GM18517 (cell line): ENCODE measurements at regions not wholly inside any gene's neighbourhood (a gene's known extent, or its start where the extent isn't known, plus 50 kb on each side); places are given as distances from the start of the nearest gene placed in this dataset.

Experiments
- ATAC-seq: cut with Tn5 transposase; IDR thresholded peaks from one replicate; pipeline ENCODE4 v1.9.1; 2021; ENCODE audit warnings: mild to moderate bottlenecking, moderate library complexity; ENCODE audit not compliant: unreplicated experiment

DNA sequence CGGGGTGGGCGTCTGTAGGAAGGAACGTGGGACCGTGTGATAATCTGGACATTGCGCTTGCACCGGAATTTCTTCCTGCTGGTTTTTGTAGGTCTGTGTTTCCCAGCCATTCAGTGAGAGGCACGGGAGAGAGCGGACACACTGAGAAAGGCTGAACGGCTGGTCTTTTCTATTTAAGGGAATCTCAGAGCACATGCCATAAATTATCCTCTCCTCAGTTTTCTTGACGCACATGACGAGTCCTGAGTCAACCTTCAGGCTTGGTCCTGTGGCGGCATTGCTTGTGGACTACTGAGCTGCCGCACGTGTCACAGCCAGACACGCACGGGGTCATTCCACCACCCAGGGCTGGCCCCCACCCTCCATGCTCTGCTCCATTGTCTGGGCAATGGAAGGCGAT, 519.3 kb upstream of the ID2 start:
- ATAC-seq, result no peak

DNA sequence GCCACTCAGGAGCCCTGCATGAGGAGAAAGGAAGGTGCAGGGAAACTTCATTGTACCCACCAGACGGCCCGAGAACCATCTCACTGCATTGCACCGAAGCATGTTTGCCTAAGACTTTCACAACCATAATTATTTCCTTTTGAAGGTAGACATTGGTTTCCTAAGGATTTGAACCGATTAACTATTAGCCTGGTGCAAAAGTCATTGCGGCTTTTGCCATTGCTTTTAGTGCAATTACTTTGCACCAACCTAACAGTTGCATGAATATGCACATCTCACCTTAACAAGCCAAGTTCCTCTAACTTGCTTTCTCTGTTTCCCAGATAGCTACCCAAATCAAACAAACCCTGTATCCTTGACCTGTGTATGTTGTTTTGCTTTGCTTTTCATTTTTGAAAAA, 516.3 kb upstream of the ID2 start:
- ATAC-seq, result no peak

DNA sequence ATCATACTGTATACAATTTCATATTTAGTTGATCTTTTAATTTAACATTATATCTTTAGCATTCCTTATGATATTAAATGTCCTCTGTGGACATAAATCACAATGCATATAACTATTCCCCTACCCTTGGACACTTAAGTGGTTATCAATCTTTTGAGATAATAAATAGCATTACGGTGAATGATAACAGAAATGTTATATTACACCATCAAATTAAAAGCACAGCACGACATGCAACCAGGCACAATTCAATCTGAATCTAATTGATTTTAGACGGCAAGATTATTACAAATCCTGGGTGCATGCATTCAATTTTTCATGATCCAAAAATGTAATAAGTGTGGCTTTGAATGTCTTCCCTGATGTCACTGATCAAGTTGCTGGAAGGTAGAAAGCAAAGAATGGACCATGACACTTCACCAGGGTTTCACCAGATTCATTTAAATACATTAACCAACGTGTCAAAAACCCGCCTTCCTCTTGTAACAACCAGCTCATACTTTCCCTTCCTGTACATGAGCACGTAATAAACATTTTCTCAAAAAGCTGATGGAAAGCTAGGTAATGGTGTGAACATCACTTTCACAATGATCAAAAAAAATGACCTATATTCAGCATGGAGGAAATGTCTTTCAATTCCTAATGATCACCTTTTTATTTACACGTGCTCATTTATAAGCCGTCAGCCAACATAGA, 513.7 kb upstream of the ID2 start:
- no peak for ATAC-seq

DNA sequence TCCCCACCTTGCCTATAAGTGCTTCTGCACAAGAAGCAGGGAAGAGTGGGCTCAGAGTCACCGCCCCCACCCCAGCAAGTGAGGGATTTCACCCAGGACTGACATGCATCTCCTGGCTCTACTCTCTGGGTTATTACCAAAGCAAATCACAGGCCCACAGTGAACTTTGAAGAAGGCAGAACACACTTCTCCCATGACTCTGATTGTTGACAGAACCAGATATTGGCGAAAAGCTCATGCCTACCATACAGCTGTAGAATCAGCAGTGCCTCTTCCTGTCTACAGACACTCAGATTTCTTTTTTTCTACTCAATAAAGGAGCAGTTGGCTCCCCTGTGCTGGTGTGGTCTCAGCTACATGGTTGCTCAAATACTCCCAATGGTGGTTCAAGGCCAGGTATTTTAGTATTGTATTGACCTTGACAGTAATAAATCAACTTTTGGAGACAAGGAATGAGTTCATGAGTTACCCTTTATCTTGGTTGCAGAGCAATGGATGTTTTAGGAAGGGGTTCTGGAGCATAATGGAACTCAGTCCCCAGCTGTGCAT, 512.9 kb upstream of the ID2 start:
- no peak for ATAC-seq

DNA sequence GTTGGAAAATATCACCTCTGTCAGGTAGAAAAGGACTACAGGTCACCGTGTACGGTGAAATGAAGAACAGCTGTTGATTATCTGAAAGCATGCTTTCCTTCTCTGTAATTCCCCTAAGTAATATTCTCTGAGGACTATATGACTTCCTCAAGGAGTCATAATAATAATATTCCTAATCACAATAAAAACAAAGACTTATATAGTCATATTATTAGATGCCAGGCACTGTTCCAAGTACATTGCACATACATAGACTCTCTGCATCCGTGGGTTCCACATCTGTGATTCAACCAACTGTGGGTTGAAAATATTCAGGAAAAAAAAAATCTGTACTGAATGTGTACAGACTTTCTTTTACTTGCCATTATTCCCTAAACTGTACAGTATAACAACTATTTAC, 512.4 kb upstream of the ID2 start:
- no peak for ATAC-seq

DNA sequence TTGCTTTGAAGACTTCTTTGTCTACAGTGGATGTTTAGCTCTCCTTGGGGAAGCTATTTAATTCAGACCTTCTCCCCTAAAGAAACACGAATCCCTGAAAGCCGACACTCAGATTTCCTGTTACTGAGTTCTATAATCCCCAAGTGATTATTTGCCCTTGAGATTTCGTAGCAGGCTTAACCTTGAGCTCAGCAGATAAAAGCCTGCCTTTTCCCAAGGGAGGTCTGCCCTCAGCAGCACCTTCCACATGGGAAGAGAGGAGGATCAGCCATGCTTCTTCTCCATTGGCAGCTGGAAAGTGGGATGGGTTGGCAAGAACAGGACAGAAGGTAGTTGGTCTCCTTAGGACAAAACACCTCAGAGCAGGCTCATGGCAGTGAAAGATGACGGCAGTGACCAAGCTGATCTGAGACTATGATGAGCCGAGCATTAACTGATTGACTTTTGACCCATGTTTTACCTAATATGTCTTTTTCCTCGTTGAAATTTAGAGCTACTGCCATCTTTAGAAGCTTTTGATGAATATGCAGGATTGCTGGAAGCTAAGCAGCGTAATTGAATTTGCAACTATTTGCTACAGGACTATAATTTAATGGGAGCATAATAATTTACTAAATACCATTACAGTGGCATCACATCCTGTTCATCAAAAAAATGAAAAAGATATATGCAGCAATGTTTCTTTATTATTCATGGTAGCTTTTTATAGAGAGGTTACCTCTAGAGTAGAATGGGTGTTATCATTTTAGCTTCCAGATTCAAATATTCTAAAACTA, 511.1 kb upstream of the ID2 start:
- ATAC-seq, result no peak

DNA sequence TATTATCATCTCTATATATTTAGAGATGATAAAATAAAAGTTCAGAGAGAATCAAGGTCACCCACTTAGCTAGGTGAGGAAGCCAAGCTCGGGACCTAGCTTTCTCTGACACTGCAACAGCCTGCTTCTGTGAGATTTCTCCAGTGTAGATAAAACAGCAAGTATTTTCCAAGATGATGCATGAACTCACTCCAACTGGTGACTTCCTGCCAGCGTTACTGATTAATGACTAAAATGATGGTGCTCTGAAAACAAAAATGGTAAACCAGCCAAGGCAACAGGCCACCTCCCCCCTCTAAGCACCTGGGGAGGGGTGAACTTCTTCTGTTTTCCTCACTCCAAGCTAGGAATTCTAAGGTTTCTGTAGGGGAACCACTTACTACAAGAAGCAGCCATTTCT, 510.2 kb upstream of the ID2 start:
- no peak for ATAC-seq

DNA sequence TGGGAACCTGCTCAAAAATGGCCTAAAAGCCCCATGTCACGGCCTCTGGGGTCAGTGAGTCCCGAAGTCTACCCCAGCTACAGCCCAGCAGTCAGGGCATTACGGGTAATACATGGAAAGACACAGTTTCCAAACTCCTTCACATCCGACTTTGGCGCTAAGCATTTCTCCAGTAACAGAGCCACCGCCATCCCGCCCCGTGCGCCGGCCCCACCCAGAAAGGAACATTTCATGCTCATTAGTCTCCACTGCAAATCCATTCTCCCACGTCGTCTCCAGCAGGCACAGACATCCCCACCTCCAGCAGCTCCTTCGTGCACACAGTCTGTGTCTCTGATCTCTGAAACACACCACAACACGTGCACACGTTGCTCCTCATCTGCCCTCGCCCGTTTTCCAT, 509.2 kb upstream of the ID2 start:
- ATAC-seq, result no peak

DNA sequence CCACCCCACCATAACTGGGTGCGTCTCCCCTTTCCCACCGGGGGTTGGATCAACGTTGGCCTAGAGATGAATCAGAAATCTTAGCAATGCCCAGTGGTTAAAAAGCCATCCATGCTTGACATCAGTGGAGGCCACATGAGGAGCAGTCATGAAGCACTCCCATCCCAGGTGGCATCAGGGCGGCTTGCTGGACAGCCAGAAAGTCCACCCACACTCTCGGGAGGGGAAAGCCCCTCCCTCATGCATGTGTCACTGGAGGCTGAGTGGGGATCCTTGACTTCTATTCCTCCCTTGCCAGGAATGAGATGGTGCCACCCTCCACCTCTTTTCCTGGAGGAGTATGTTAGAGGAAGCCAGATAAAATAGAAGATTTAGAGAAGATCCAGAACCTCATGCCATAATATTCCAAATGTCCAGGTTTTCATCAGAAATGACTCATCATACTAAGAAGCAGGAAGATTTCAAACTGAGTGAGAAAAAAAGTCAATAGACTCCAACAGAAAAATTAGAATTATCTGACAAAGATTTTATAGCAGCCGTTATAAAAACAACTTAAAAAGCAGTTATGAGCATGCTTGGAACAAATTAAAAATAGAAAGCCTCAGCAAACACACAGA, 507.1 kb upstream of the ID2 start:
- ATAC-seq, result no peak

DNA sequence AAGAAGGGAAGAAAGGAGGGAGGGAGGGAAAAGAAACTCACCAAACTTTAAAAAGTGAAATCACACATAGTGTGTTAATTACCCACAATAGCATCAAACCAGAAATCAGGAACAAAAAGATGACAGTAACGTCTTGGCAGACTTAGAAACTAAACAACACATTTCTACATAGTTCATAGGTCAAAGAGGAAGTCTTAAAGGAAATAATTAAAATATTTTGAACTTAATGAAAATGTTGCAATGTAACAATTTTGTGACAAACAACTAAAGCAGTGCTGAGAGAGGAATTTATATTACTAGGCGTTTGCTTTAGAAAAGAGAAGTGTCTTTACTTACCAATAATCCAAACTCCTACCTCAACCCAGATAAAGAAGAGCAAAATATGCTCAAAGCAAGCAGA, 505.0 kb upstream of the ID2 start:
- ATAC-seq, result no peak

DNA sequence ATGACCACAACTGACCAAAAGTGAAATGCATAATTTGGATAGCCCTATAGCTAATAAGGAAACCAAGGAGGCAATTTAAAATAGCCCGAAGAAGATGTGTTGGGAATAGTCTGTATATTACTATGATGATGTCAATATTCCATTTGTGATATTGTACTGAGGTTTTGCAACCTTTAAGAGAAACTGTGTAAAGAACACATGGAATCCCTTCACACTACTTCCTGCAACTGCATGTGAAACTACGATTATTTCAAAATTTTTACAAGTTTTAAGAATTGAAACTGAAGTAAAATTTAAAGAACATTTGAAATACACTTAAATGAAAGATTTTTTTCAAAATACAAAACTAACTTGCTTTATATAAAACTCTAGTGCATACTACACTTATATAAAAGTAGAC, 504.3 kb upstream of the ID2 start:
- ATAC-seq, result no peak

DNA sequence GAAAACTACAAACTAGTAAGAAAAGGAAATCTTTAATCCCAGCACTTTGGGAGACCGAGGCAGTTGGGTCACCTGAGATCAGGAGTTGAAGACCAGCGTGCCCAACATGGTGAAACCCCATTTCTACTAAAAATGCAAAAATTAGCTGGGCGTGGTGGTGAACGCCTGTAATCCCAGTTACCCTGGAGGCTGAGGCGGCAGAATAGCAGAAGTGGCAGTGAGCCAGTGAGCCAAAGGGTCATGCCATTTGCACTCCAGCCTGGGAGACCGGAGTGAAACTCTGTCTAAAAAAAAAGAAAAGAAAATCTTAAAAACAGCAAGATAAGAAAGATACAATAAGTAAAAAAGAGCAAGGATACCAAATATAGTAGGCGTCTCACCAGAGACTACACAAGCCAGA, 502.9 kb upstream of the ID2 start:
- no peak for ATAC-seq

DNA sequence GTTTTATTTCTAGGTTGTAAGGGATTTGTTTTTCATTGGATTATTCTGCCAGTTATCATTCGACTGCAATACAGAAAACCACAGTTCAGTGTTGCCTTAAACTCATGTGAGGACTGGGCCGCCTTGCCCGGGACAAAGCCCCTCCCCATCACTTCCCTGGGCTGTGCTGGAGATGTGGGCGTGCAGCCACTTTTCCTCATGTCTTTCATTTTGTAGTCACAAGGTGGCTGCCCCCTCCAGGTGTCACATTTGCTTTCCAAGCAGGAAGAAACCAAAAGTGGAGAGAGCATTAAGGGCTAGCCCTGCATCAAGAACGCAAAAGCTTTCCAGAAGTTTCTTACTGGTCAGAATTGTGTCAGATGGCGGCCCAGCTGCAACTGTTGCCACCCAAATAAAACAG, 492.5 kb upstream of the ID2 start:
- no peak for ATAC-seq

DNA sequence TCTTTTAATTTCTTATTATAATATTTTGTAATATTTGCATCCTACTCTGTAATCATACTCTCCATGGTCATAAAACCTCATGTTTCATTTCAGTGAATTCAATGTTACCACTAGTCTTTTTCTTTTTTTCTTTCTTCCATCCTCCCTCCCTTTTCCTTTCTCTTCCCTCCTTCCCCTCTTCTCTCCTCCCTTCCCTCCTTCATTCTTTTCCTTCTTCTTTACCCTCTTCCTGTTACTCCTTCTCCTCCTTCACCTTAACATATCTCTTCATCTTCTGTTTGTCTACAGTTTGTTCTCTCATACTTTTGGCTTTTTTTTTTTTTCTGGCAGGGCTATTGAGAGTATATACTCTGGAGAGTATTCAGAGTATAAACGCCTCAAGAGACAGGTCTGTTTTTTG, 491.6 kb upstream of the ID2 start:
- no peak for ATAC-seq

DNA sequence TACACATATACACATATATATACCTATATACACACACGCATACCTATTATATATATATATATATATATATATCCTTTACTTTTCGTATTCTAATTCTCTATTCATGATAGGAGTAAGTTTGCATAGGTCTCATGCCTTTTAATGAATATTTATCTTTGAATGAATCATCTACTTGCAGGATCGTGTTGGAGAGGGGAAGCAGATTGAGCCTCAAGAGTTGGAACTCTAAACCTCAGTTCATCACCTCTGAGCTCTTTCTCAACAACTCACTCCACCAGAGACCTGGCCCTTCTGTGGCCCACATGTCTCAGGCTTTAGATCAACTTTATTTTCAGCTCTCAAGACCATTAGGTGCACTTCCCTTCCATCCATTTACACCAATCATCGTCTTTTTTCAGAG, 490.4 kb upstream of the ID2 start:
- ATAC-seq, result no peak

DNA sequence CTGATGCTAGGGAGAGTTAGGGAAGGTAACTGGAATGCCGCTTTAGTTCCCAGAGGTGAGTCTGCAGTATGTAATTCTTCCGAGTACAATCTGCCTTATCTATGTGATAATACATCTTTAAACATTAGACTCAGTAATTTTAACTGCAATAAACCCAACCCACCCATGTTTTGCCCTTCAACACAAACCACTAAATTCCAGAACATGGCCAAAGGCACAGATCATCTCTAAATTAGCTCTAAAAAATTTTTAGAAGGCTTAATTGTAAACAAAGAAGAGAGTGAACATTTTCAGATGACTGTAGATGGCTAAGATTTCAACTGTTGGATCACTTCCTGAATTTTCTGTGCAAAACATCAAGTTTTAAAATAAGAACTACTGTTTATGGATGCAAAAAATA, 488.7 kb upstream of the ID2 start:
- ATAC-seq, result no peak

DNA sequence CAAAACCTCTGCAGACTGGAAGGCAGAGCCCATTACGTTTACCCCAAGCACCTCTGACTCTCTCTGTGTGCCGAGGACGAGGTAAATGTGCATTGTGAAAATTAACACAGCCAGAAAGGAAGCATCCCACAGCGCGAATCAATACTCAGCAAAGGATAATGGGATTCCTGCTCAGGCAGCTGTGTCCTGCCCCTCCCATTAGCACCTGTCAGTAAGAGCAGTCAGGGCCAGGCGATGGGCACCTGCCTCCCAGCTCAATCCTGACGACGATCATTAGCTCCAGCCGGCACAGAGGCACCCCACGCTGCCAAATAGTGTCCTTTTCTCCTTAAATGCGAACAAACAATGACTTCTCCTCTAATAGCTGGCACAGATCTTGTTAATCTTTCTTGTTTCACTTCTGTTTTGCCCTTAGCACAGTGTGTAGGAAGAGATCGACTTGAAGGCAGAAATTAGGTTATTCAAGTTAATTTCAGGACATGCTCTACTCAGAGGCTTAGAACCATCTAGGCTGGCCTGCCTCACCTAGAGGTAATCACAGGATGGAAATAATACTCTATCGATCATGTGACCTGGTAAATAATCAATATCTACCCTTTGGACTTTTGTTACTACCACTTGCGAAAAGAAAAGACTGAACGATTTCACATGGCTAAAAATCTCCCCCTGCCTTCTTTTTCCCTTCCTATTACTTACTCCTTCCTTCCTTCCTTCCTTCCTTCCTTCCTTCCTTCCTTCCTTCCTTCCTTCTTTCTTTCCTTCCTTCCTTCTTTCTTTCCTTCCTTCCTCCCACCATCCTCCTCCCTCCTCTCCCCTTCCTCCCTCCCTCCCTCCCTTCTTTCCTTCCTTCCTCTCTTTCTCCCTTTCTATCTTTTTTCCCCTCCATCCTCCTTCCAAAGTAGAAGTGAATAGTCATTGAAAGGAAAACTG, 487.9 kb upstream of the ID2 start:
- no peak for ATAC-seq

DNA sequence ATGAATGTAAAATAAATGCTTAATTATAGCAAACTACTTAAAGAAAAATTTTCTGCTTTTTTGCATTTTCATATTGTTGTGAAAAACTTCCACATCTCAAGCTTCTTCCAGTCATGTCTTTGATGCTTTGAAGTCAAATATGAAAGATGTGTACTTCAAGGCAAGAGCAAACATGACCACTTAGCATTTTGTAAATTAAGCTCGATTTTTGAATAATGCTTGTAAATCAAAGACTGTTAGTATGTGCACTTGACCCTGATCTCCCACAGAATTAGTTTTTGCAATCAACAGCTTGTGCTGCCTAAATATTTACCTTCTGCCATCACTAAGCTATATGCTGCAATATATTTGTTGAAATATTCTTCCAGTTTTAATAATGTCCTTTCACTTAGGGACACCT, 486.1 kb upstream of the ID2 start:
- no peak for ATAC-seq

DNA sequence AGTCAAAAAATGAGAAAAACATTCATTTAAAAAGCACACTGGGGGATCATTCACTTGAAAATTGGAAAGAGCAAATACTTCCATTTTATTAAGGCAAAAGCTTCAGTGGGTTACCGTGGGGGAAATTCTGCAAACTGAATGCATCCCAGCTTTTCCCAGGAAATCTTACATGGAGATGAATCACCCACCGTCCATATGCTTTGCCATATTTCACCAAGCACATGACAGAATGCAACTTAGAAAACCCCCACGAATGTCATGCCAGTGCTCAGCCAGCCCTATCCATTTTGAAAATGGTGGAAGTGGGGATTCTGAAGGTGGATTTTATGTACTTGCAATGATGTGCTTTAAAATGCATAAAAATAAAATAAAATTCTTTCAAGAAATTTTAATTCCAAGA, 485.5 kb upstream of the ID2 start:
- no peak for ATAC-seq

DNA sequence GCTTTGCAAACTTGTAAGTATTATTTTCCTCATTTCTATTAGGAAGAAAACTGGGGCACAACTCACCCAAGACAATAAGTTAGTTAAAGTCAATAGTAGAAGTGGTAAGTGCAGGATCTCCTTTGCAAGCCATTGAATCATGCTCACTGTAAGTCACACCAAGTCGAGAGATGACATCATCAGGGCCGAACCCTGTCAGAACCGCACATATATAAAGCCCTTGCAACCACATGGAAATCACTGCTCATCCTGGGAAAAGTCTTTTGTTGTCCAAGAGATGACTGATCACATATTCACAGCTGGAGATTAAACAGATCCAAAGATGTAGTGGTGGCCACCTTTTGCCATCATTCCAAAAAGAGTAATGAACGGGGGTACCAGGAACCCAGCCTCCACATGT, 484.8 kb upstream of the ID2 start:
- ATAC-seq, result no peak

DNA sequence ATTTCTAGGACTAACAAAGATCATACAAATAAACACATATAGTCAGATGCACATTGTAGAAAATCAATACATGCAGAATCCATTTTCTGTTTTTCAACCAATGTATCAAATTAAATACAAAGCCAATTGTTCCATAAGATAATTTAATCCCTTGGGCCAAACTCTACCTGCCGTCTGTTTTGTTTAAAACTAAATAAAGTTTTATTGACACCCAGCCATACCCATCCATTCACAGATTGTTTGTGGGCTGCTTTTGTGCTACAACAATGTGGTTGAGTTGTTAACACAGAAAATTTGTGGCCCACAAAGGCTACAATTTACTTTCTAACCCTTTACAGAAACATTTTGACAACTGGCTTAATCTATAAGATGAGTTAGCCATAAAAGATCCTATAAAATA, 484.0 kb upstream of the ID2 start:
- no peak for ATAC-seq
